ENCODE measurements at regions not wholly inside any gene's neighbourhood (a gene's known extent, or its start where the extent isn't known, plus 50 kb on each side); places are given as distances from the start of the nearest gene placed in this dataset.

DNA sequence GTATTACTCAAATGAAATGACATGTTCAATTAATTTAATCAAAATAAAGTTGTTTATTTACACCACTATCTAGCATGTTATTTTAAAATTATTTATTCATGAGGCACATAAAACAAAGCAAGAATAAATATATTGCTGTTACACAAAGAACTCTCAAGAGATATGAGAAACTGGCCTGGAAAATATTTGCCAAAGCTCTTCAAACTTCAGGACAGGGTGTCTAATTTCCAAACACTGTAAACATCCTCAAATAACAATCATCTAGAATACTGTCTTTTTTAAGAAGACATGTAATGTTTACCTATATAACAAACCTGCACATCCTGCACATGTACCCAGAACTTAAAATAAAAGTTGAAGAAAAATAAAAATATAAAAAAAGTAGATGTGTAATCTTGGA, 876.6 kb downstream of the TUSC7 start:
- ATAC-seq (no peak), DNase-seq (no peak)
- POLR2A ChIA-PET: no interaction called here
- Histone ChIP-seq H3K27me3 (ENCODE audit: control insufficient read depth in 2 of 2, insufficient read depth in 2 of 2, low read length in 2 of 2) (no peaks in the 10 kb centered on the region), H3K4me3 (ENCODE audit: low read length) (no peak overlapping the region), H3K36me3 (ENCODE audit: control insufficient read depth in 2 of 3, insufficient read depth in 3 of 3, low read length in 3 of 3) (no peaks in the 10 kb centered on the region), H3K27ac (ENCODE audit: low read depth, low read length) (no peak overlapping the region), H3K4me1 (ENCODE audit: control insufficient read depth in 2 of 2, insufficient read depth in 2 of 2, low read length in 2 of 2) (no peaks in the 10 kb centered on the region), H3K9me3 (ENCODE audit: control insufficient read depth in 2 of 3, low read length in 3 of 3) (no peaks in the 10 kb centered on the region)
- Mint-ChIP-seq H3K36me3 (no peaks in the 10 kb centered on the region), H3K27ac (no peak overlapping the region), H3K4me1 (no peaks in the 10 kb centered on the region), H3K4me3 (no peak overlapping the region), H3K9me3 (peaks cover 0 to 8% (median 0%) of the 10 kb centered on the region in 11 donors), H3K27me3 (no peaks in the 10 kb centered on the region)
- intact Hi-C loops (cut with micrococcal nuclease): no loop called here
- CTCF ChIA-PET: no interaction called here

DNA sequence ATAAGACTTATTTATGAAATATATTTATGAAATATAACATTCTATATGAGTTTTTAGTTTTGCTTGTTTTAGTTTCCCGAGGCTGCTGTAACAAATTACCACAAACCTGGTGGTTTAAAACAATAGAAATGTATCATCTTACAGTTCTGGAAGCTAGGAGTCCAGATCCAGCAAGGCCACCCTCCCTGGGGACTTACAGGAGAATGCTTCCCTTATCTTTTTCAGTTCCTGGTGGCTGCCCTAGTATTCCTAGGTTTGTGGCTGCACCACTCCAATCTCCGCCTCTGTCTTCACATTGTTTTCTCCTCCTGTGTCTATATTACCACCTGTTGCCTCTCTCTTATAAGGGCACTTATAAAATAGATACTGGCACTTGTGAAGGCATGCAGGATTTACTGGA, 877.8 kb downstream of the TUSC7 start:
- no peaks in the 10 kb centered on the region for H3K27me3 ChIP-seq (ENCODE audit: control insufficient read depth in 2 of 2, insufficient read depth in 2 of 2, low read length in 2 of 2)
- H3K4me3 ChIP-seq (ENCODE audit: low read length): no peak overlapping the region
- ChIA-PET CTCF (no interaction called here), POLR2A (no interaction called here)
- Mint-ChIP-seq H3K27ac (no peak overlapping the region), H3K4me3 (no peak overlapping the region), H3K9me3 (peaks cover 0 to 13% (median 0%) of the 10 kb centered on the region in 11 donors), H3K27me3 (no peaks in the 10 kb centered on the region), H3K4me1 (no peaks in the 10 kb centered on the region), H3K36me3 (no peaks in the 10 kb centered on the region)
- DNase-seq: no peak
- H3K27ac ChIP-seq (ENCODE audit: low read depth, low read length): no peak overlapping the region
- no peaks in the 10 kb centered on the region for H3K36me3 ChIP-seq (ENCODE audit: control insufficient read depth in 2 of 3, insufficient read depth in 3 of 3, low read length in 3 of 3)
- no peak for ATAC-seq
- no peaks in the 10 kb centered on the region for H3K4me1 ChIP-seq (ENCODE audit: control insufficient read depth in 2 of 2, insufficient read depth in 2 of 2, low read length in 2 of 2)
- intact Hi-C loops (cut with micrococcal nuclease): no loop called here
- H3K9me3 ChIP-seq (ENCODE audit: control insufficient read depth in 2 of 3, low read length in 3 of 3): no peaks in the 10 kb centered on the region

DNA sequence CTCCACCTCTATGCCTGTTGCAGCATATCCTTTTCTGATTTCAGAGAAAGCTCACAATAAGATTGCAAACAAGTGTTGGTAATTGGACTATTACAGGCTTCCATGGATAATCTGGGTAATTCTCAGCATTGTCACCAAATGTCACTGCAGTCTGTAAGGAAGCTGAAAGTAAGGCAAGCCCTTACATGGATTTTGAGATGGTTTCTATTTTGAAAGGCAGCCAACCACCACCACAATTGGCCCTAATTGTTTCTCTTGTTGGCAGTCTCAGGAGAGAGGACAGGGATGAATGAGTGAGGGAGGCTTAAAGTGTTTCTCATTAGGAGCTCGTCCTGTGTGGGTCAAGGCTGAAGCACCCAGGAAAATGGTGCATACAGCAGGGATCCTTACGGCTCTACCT, 879.9 kb downstream of the TUSC7 start:
- no peaks in the 10 kb centered on the region for H3K4me1 Mint-ChIP-seq
- no peak for DNase-seq
- no peaks in the 10 kb centered on the region for H3K27me3 Mint-ChIP-seq
- intact Hi-C loops (cut with micrococcal nuclease): no loop called here
- no peak overlapping the region for H3K27ac Mint-ChIP-seq
- H3K9me3 ChIP-seq (ENCODE audit: control insufficient read depth in 2 of 3, low read length in 3 of 3): no peaks in the 10 kb centered on the region
- H3K27me3 ChIP-seq (ENCODE audit: control insufficient read depth in 2 of 2, insufficient read depth in 2 of 2, low read length in 2 of 2): no peaks in the 10 kb centered on the region
- peaks cover 0 to 14% (median 0%) of the 10 kb centered on the region in 11 donors for H3K9me3 Mint-ChIP-seq
- no peak for ATAC-seq
- H3K4me3 Mint-ChIP-seq: no peak overlapping the region
- H3K4me1 ChIP-seq (ENCODE audit: control insufficient read depth in 2 of 2, insufficient read depth in 2 of 2, low read length in 2 of 2): no peaks in the 10 kb centered on the region
- ChIA-PET POLR2A (no interaction called here), CTCF (no interaction called here)
- no peaks in the 10 kb centered on the region for H3K36me3 ChIP-seq (ENCODE audit: control insufficient read depth in 2 of 3, insufficient read depth in 3 of 3, low read length in 3 of 3)
- no peaks in the 10 kb centered on the region for H3K36me3 Mint-ChIP-seq
- H3K27ac ChIP-seq (ENCODE audit: low read depth, low read length): no peak overlapping the region
- no peak overlapping the region for H3K4me3 ChIP-seq (ENCODE audit: low read length)

DNA sequence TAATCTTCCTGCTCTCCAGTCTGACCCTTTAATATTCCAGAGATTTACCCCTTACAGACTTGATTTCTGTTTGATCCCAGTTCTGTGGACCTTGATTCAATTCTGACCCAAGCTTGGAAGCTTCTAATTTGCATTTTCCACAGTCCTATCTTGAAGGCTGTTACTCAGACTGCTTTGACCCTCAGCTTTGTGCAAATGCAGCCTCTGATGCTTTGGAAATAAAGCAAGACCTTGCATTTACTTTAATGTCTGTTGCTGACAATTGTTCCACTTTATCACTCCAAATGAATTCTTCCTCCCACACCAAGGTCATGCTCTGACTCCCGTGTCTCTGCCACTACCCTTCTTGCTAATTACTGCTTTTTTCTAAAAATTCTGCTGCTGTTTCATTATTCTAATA, 886.0 kb downstream of the TUSC7 start:
- Histone ChIP-seq H3K36me3 (ENCODE audit: control insufficient read depth in 2 of 3, insufficient read depth in 3 of 3, low read length in 3 of 3) (no peaks in the 10 kb centered on the region), H3K9me3 (ENCODE audit: control insufficient read depth in 2 of 3, low read length in 3 of 3) (no peaks in the 10 kb centered on the region), H3K27me3 (ENCODE audit: control insufficient read depth in 2 of 2, insufficient read depth in 2 of 2, low read length in 2 of 2) (no peaks in the 10 kb centered on the region), H3K27ac (ENCODE audit: low read depth, low read length) (no peak overlapping the region), H3K4me3 (ENCODE audit: low read length) (no peak overlapping the region), H3K4me1 (ENCODE audit: control insufficient read depth in 2 of 2, insufficient read depth in 2 of 2, low read length in 2 of 2) (no peaks in the 10 kb centered on the region)
- Mint-ChIP-seq H3K9me3 (peaks cover 0 to 14% (median 3%) of the 10 kb centered on the region in 11 donors), H3K36me3 (no peaks in the 10 kb centered on the region), H3K4me3 (no peak overlapping the region), H3K27ac (no peak overlapping the region), H3K27me3 (peaks cover 0 to 4% (median 0%) of the 10 kb centered on the region in 5 donors), H3K4me1 (no peaks in the 10 kb centered on the region)
- CTCF ChIA-PET: no interaction called here
- intact Hi-C loops (cut with micrococcal nuclease): no loop called here
- DNase-seq (no peak), ATAC-seq (no peak)
- POLR2A ChIA-PET: no interaction called here

DNA sequence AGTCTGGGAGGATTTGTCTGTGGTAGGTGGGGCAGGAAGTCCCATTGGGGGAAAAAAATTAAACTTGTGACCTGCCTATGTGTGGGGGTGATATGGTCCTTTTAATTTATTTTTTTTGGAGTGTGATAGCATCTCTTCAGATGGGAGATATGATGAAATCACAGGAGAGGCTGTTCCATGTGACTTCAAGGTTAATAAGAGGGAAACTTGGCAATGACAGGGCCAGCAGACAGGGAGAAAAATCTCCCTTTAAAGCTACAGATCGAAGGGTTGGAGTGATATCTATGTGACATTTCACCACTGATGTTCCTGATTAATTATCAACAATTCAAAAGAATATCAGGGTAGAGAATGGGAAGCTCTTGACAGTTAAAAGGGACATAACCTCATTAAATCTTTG, 886.9 kb downstream of the TUSC7 start:
- H3K9me3 Mint-ChIP-seq: peaks cover 0 to 14% (median 3%) of the 10 kb centered on the region in 11 donors
- no peaks in the 10 kb centered on the region for H3K36me3 ChIP-seq (ENCODE audit: control insufficient read depth in 2 of 3, insufficient read depth in 3 of 3, low read length in 3 of 3)
- no peaks in the 10 kb centered on the region for H3K4me1 Mint-ChIP-seq
- peaks cover 0 to 4% (median 0%) of the 10 kb centered on the region in 5 donors for H3K27me3 Mint-ChIP-seq
- no peak for DNase-seq
- no peaks in the 10 kb centered on the region for H3K4me1 ChIP-seq (ENCODE audit: control insufficient read depth in 2 of 2, insufficient read depth in 2 of 2, low read length in 2 of 2)
- H3K4me3 ChIP-seq (ENCODE audit: low read length): no peak overlapping the region
- H3K27ac Mint-ChIP-seq: no peak overlapping the region
- intact Hi-C loops (cut with micrococcal nuclease): no loop called here
- H3K27me3 ChIP-seq (ENCODE audit: control insufficient read depth in 2 of 2, insufficient read depth in 2 of 2, low read length in 2 of 2): no peaks in the 10 kb centered on the region
- H3K4me3 Mint-ChIP-seq: no peak overlapping the region
- ATAC-seq: no peak
- H3K9me3 ChIP-seq (ENCODE audit: control insufficient read depth in 2 of 3, low read length in 3 of 3): no peaks in the 10 kb centered on the region
- no peak overlapping the region for H3K27ac ChIP-seq (ENCODE audit: low read depth, low read length)
- CTCF ChIA-PET: no interaction called here
- H3K36me3 Mint-ChIP-seq: no peaks in the 10 kb centered on the region
- POLR2A ChIA-PET: no interaction called here

DNA sequence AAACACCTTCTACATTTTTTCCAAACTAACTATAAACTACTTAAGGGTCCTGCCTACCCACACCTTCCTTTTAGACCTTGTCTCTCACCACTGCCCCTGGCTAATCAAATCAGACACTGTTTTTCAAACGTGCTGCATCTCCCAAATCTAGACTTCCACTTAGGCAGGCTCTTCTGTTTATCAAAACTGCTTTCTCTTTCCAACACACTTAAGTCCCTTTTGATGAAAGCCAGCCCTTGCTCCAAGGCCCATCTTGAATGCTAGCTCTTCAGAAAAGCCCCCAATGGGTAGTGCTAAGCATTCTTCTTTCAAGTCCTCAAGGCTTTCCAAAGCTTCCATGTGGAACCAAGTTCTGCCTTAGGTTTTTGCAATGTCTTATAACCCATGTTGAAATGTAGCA, 888.3 kb downstream of the TUSC7 start:
- H3K9me3 ChIP-seq (ENCODE audit: control insufficient read depth in 2 of 3, low read length in 3 of 3): no peaks in the 10 kb centered on the region
- H3K4me1 Mint-ChIP-seq: no peaks in the 10 kb centered on the region
- intact Hi-C loops (cut with micrococcal nuclease): no loop called here
- ChIA-PET CTCF (no interaction called here), POLR2A (no interaction called here)
- no peaks in the 10 kb centered on the region for H3K27me3 ChIP-seq (ENCODE audit: control insufficient read depth in 2 of 2, insufficient read depth in 2 of 2, low read length in 2 of 2)
- no peak overlapping the region for H3K27ac Mint-ChIP-seq
- H3K27ac ChIP-seq (ENCODE audit: low read depth, low read length): no peak overlapping the region
- no peak overlapping the region for H3K4me3 ChIP-seq (ENCODE audit: low read length)
- peaks cover 0 to 13% (median 5%) of the 10 kb centered on the region in 11 donors for H3K9me3 Mint-ChIP-seq
- H3K4me3 Mint-ChIP-seq: no peak overlapping the region
- DNase-seq (no peak), ATAC-seq (no peak)
- H3K36me3 ChIP-seq (ENCODE audit: control insufficient read depth in 2 of 3, insufficient read depth in 3 of 3, low read length in 3 of 3): no peaks in the 10 kb centered on the region
- no peaks in the 10 kb centered on the region for H3K4me1 ChIP-seq (ENCODE audit: control insufficient read depth in 2 of 2, insufficient read depth in 2 of 2, low read length in 2 of 2)
- no peaks in the 10 kb centered on the region for H3K36me3 Mint-ChIP-seq
- H3K27me3 Mint-ChIP-seq: peaks cover 0 to 4% (median 0%) of the 10 kb centered on the region in 5 donors

DNA sequence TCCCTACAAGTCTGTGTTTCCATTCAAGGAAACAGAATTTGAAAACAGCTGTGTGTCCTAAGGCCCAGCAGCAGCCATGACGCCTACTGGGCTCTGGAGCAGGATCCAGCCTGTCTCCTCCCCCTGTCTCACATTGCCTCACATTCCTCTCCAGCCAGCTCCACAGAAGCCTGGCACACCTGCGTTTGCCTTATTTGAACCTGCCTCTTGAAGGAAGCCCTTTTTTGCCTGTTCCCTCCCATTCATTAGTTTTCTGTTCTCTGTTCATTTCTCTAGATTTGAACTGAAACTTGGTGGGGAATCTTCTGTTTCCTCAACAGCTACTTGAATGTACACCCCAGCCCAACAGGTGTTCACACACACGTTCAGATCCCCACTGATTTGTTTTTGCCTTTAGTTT, 890.5 kb downstream of the TUSC7 start:
- H3K9me3 ChIP-seq (ENCODE audit: control insufficient read depth in 2 of 3, low read length in 3 of 3): no peaks in the 10 kb centered on the region
- no peaks in the 10 kb centered on the region for H3K36me3 Mint-ChIP-seq
- intact Hi-C loops (cut with micrococcal nuclease): no loop called here

More for the DNA sequence above, 890.5 kb downstream of the TUSC7 start:
- Mint-ChIP-seq H3K4me1 (no peaks in the 10 kb centered on the region), H3K9me3 (peaks cover 0 to 13% (median 4%) of the 10 kb centered on the region in 11 donors), H3K27ac (no peak overlapping the region), H3K27me3 (peaks cover 0 to 4% (median 0%) of the 10 kb centered on the region in 5 donors), H3K4me3 (no peak overlapping the region)
- ChIA-PET POLR2A (no interaction called here), CTCF (no interaction called here)
- H3K36me3 ChIP-seq (ENCODE audit: control insufficient read depth in 2 of 3, insufficient read depth in 3 of 3, low read length in 3 of 3): no peaks in the 10 kb centered on the region
- H3K4me3 ChIP-seq (ENCODE audit: low read length): no peak overlapping the region
- no peaks in the 10 kb centered on the region for H3K27me3 ChIP-seq (ENCODE audit: control insufficient read depth in 2 of 2, insufficient read depth in 2 of 2, low read length in 2 of 2)
- no peak for ATAC-seq
- no peak for DNase-seq
- no peak overlapping the region for H3K27ac ChIP-seq (ENCODE audit: low read depth, low read length)
- H3K4me1 ChIP-seq (ENCODE audit: control insufficient read depth in 2 of 2, insufficient read depth in 2 of 2, low read length in 2 of 2): no peaks in the 10 kb centered on the region

Data from naive thymus-derived CD4-positive, alpha-beta T cell (primary cell).